Right lobe of liver (tissue), 6 donors: ENCODE measurements at regions not wholly inside any gene's neighbourhood (a gene's known extent, or its start where the extent isn't known, plus 50 kb on each side); places are given as distances from the start of the nearest gene placed in this dataset.

Experiments
- ATAC-seq, 4 donors: fragments of 200-7000 bp; cut with Tn5 transposase; one replicate each; pipeline ENCODE4 v1.9.1; 2020; ENCODE audit warnings: mild to moderate bottlenecking in 4 of 4, moderate library complexity in 4 of 4
- DNase-seq, 3 donors: peaks; one replicate each; pipeline ENCODE4 v3.0.0-alpha.2; 2020
- H3K27ac ChIP-seq, 3 donors: fragments of 200-600 bp; one replicate each; pipeline ENCODE4 v1.8.0; 2022
- H3K27me3 ChIP-seq, 2 donors: fragments of 200-600 bp; one replicate each; pipeline ENCODE4 v1.8.0; 2022
- H3K36me3 ChIP-seq, 4 donors: fragments of 200-600 bp; sonication (generic) in 1 of 4; one replicate each; pipeline versions ENCODE4 v1.5.1 to v1.8.0; 2017 to 2022; ENCODE audit warnings: control low read depth in 1 of 4
- H3K4me1 ChIP-seq, 4 donors: fragments of 200-600 bp; sonication (generic) in 1 of 4; one replicate each; pipeline versions ENCODE4 v1.5.1 to v1.8.0; 2017 to 2022; ENCODE audit warnings: control low read depth in 1 of 4
- H3K4me3 ChIP-seq, 3 donors: fragments of 200-600 bp; one replicate each; pipeline ENCODE4 v1.8.0; 2022
- H3K9me3 ChIP-seq, 4 donors: fragments of 200-600 bp; sonication (generic) in 1 of 4; one replicate each; pipeline versions ENCODE4 v1.5.1 to v1.8.0; 2017 to 2022; ENCODE audit warnings: control low read depth in 1 of 4
- CTCF ChIP-seq, 4 donors: fragments of 200-600 bp in 3 of 4; fragments of 450-650 bp in 1 of 4; IDR thresholded peaks; one replicate each; pipeline versions ENCODE4 v1.5.1 to v1.8.0; 2016 to 2022; ENCODE audit warnings: antibody characterized with exemption in 4 of 4, mild to moderate bottlenecking in 2 of 4
- POLR2A ChIP-seq: fragments of 450-650 bp; IDR thresholded peaks from one replicate; pipeline ENCODE4 v1.6.1; 2017; ENCODE audit warnings: antibody characterized with exemption, mild to moderate bottlenecking
- WGBS: methylation state at CpG from one replicate; pipeline ENCODE4 v1.1.6; 2018; ENCODE audit warnings: low coverage, low lambda C conversion rate; ENCODE audit not compliant: insufficient coverage; ENCODE audit errors: missing lambda C conversion rate; 5-methylcytosine and 5-hydroxymethylcytosine counted together
- intact Hi-C, 2 donors: fragments of 100-400 bp; cut with DNase I; formaldehyde crosslinking; loops; one replicate each; pipeline versions ENCODE4 v1.11.2 to v1.14.1; 2022
- donor health status: DM: no; HTN: yes; CAD: no.
- donor health status: DM: no; HTN: no; CAD: no.
- donor health status: DM: no; HTN: no; CAD: no.
- donor health status: DM: no; HTN: yes; CAD: no.
- donor health status: DM: no; HTN: yes; CAD: no.

GRCh38 chr16:51031598-51031997 is 119.5 kb downstream of the SALL1 start:
- intact Hi-C loops, result no loop called here
- Histone ChIP-seq H3K27ac (no peak overlapping the region), H3K4me1 (no peaks in the 10 kb centered on the region), H3K9me3 (no peaks in the 10 kb centered on the region), H3K27me3 (no peaks in the 10 kb centered on the region), H3K36me3 (no peaks in the 10 kb centered on the region), H3K4me3 (no peak overlapping the region)
- no peak for ATAC-seq
- 83% methylated on average over 4 of the region's 4 CpGs for WGBS
- TF ChIP-seq POLR2A, result no peak
- TF ChIP-seq CTCF (IDR thresholded peaks at IDR 0.05), result no peak
- DNase-seq, result no peak

- peaks cover 0 to 1% (median 0%) of the 10 kb centered on the region in 4 donors for H3K4me1 ChIP-seq
- H3K4me3 ChIP-seq, result no peak overlapping the region
- no peaks in the 10 kb centered on the region for H3K9me3 ChIP-seq
- no peaks in the 10 kb centered on the region for H3K36me3 ChIP-seq
- no peak overlapping the region for H3K27ac ChIP-seq
- ATAC-seq (no peak), DNase-seq (no peak)
- TF ChIP-seq CTCF (IDR thresholded peaks at IDR 0.05) (no peak), POLR2A (no peak)
- 44% methylated on average over 3 of the region's 4 CpGs for WGBS
- H3K27me3 ChIP-seq, result no peaks in the 10 kb centered on the region
- intact Hi-C loops, result no loop called here
Observed at GRCh38 chr16:51030516-51030915, 120.6 kb downstream of the SALL1 start.

- TF ChIP-seq POLR2A, result no peak
- TF ChIP-seq CTCF (IDR thresholded peaks at IDR 0.05), result no peak
- intact Hi-C loops, result no loop called here
Observed at GRCh38 chr16:51025588-51026290, 125.3 kb downstream of the SALL1 start.

GRCh38 chr16:51024703-51025102 is 126.4 kb downstream of the SALL1 start:
- TF ChIP-seq CTCF (IDR thresholded peaks at IDR 0.05), result no peak
- no peak for TF ChIP-seq POLR2A
- no peaks in the 10 kb centered on the region for H3K27me3 ChIP-seq
- H3K4me1 ChIP-seq, result peaks cover 0 to 5% (median 0%) of the 10 kb centered on the region in 4 donors
- intact Hi-C loops, result no loop called here
- H3K9me3 ChIP-seq, result no peaks in the 10 kb centered on the region
- ATAC-seq (no peak), DNase-seq (no peak)
- no peaks in the 10 kb centered on the region for H3K36me3 ChIP-seq
- no peak overlapping the region for H3K4me3 ChIP-seq
- WGBS, result 60% methylated on average over 6 of the region's 6 CpGs
- H3K27ac ChIP-seq, result no peak overlapping the region

More at GRCh38 chr16:51025588-51026290, 125.3 kb downstream of the SALL1 start:
- H3K36me3 ChIP-seq, result no peaks in the 10 kb centered on the region
- 56% methylated on average over 4 of the region's 4 CpGs for WGBS
- ATAC-seq (peak in 1 of 4 donors; percentile 80), DNase-seq (no peak)
- H3K27me3 ChIP-seq, result no peaks in the 10 kb centered on the region
- H3K4me3 ChIP-seq, result no peak overlapping the region
- H3K27ac ChIP-seq, result no peak overlapping the region
- H3K9me3 ChIP-seq, result no peaks in the 10 kb centered on the region
- peaks cover 0 to 5% (median 0%) of the 10 kb centered on the region in 4 donors for H3K4me1 ChIP-seq
